ENCODE measurements at regions not wholly inside any gene's neighbourhood (a gene's known extent, or its start where the extent isn't known, plus 50 kb on each side); places are given as distances from the start of the nearest gene placed in this dataset.

DNA sequence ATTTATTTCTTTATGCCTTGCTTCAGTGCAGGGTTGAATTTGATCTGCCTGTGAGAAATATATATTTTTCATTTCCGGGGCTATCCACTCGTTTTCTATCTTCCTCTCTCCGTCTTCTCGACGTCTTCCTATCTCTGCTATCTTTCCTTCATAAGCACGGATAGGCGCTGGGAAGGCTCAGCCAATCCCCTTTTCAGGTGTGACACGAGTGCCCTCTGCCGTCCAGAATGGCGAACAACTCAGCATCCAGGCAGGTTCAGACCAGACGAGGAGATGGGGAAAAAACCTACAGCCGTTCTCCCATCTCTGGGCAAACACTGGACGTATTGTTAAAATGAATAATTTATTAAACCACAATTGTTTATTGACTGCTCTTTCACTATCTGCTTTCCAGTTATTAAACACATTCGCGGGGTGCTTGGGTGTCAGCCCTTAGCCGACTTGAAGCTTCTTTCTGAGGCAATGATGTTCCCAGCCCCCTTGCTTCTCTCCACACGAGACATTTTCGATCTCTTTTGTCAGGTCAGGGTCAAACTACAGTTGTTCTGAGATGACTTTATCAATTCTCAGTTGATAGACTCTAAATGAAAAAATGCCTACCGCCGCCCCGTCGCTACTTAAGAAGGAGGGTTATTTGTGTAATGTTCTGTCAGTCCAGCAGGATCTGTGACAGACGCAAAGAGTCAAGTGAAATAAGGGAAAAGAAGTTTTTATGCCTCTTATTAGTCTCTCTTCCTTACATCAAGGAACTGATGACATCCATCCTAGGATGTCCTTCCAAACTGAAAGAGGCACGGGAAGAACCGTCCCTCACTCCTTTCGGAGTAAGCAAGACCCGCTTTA is 96.3 kb upstream of the NOCT start:
- no peak for DNase-seq (ENCODE audit: low read depth)

DNA sequence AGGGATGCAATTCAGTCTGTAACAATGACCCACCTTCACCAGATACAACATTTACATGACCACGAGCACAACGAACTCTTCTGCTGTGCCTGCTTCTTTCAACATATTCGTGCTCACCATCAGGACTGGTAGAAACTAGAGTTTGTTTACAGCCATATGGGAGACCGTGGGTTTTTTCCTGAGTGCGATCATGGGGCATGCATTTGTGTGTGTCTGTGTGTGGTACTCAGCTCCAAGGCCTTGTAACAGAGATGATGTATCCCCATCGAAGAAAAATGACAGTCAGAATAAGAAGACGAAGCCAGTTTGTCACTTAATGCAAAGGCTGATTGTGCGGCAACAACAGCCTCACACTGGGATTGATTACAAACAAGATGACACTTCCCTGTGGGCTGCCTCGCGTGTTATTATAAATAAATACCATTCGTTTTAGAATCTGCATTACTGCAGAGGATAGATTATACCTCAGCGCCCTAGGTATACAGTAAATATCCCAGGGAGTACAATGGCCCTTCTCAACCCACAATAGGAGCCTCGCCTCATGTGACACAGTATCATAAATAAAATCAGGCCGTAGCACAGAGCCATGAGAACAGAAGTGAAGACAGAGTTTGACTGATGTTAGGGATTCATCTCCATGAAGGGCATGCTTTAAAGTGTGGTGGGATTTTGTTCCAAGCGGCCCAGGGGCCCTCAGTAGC is 97.3 kb upstream of the NOCT start:
- no peak for DNase-seq (ENCODE audit: low read depth)

DNA sequence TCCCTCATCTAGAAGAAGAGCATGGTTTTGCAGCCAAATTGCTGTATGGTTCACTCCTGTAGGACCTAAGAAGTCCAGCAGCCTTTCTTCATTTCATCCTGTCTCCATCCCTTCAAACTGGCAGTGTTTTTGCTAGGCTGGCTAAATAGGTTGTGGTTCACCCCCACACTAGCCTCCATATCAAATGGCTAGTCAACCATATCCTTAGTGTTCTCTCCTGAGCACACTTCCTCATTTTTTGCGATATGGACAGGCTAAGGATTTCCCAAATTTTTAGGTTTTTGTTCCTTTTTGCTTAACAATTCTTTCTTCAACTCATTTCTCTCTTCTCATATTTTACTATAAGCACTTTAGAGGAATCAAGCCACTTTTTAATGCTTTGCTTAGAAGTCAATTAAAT is 98.8 kb upstream of the NOCT start:
- no peak for DNase-seq (ENCODE audit: low read depth)

DNA sequence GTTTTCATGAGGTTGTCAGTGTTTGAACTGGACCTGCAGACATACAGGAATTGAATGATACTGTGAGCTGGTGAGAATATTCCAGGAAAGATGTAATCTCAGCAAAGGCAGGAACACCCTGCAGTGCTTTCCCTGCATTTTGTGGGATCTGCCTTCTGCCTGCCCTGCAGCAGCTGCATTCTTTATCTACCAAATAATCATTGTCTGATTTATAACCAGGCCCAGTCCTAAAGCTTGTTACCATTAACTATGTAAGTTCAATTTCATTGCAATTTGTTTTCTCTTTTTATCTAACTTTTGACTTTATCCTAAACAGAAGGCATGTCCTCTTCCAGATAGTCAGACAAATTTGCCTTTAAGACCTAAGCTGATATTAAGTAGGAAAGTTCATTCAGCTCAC is 99.8 kb upstream of the NOCT start:
- DNase-seq (ENCODE audit: low read depth), result no peak

DNA sequence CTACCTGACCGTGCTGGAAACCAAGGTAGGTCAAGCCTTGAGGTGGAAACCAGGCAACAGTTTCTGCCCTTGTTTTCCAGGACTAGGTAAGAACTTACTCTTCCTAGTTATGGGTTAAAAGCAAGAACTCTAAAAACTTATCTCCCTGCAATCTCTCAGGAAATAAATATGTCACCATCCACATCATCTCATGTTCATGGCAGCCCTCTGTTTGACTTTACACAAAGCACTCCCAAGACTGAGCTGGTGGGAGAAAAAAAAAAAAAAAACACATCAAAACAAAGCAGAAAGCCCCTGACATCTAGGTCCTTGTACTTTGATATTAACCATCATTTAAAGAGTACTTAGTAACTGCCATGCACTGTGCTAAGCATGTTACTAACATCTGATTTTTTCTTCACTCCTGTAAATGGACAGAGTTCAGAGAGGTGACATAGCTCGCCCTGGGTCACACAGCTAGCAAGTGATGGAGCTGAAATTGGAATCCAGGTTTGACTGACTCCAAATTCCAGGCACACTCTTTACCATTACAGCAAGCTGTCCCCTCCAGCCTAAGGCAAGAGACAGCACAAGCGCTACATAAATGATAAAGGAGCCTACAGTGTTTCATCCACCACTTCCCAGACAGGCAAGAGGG is 102.8 kb upstream of the NOCT start:
- no peak for DNase-seq (ENCODE audit: low read depth)

DNA sequence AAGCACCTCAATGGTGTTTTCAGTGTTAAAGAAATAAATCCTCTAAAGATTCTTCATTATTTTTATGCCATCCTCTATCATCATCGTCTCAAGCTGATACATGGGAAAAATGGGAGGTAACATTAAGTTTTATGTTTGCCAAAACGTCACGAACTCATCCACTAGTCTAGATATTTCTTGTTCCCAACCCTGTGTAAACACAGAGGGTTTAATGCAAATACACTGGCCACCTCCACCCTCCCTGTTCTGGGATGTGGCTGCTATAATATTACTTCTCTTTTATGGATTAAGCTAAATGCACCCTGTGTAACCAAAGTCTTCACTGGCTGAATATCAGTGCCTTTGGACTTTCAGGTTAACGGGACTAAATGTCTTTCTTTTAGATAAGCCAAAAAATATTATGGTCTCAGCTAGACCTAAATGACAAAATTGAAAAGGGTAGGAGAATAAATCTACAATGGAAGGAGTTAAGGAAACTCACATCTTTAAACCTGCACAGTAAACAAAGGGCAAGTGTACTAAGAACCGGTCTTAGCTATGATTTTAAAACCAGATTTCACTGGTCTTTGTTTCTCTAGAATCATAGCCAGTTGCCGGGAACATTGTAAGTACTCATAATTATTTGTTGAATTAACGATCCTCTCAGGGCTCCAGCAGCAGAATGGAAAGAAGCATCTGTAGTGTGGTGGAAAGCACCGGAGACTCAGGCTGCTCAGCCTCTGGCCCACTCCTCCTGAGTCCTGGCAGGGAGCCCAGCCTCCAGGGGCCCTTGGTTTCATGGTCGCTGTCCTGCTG is 103.5 kb upstream of the NOCT start:
- DNase-seq (ENCODE audit: low read depth), result no peak

DNA sequence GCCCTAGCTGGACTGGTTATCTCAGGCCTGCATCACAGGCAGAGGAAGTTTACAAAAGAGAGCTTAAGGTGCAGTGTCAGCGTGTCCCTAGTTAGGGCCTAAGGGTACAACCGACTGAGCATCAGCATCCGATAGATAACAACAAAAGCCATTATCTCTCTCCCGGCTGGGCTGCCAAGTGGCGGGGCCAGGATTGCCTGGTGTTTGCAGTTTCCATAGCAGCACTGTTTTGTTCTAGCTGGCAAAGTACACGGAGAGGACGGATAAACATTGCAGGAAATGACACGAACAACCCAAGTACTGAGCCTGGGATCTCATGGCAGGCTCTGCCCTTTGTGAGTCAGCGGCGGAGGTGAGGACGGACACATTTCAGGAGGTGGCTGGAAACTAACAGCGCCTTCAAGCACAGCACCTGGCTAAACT is 104.7 kb upstream of the NOCT start:
- DNase-seq (ENCODE audit: low read depth), result peak; percentile 64

DNA sequence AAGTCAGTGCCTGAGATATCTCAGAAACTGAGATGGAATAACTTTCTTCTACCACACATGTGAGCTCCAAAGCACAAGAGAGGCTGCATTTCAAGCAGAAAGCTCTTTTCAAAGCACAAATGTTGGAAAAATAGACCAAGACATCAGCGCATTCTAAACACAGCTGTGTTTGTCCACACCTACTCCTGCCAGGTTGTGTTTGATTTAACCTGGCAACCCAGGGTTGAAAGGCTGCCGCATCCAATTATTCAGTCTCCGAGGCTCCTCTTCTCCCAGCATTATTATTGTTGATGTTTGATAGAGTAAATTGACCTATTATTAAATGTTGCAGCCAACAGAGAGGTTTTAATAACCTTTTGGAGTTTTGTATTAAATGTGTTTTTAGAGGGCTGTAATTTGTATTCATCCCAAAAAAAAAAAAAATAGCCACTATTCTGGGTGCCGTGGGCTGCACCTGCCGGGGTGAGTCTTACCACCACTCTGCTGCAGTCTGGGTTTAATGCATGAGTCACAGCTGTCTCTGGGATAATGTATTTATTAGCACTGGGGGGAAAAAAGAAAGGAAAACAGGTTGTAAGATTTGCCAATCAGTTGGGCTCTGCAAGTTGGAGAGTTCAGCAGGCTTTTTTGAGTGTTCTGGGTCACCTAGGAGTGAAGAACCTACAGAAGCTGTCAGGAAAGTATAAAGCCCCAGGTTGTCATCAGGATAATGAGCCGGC is 105.2 kb upstream of the NOCT start:
- DNase-seq (ENCODE audit: low read depth), result no peak

DNA sequence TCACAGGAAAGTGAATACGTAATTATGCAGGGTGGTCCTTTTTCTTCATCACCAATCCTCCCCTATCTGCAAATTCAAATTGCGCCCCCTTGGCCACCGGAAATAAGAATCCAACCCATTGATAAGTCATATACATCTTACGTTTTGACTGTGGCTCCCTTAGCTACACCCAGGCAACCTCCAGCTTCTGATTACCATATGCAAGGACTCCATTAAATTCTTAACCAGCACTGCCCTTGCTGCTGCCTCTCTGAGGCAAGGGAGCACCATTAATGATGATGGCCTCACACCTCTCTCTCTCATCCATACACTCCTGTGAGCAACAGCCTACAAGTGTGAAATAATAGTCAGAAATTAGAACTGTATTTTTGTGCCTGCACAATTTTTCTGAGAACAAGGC is 106.0 kb upstream of the NOCT start:
- DNase-seq (ENCODE audit: low read depth), result no peak

DNA sequence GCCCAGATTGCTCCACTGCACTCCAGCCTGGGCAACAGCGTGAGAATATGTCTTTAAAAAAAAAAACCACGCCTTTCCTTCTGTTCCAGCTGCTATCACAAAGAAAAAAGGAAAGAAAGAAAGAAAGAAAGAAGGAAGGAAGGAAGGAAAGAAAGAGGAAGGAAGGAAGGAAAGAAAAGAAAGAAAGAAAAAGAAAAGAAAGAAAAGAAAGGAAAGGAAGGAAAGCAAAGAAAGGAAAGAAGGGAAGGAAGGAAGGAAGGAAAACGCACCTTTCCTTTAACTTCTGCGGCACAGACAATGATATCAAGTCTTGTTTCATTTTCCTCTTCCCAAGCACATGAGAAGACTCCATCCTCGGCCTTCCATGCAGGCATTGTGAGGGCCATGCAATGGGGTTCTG is 107.4 kb upstream of the NOCT start:
- DNase-seq (ENCODE audit: low read depth), result no peak

DNA sequence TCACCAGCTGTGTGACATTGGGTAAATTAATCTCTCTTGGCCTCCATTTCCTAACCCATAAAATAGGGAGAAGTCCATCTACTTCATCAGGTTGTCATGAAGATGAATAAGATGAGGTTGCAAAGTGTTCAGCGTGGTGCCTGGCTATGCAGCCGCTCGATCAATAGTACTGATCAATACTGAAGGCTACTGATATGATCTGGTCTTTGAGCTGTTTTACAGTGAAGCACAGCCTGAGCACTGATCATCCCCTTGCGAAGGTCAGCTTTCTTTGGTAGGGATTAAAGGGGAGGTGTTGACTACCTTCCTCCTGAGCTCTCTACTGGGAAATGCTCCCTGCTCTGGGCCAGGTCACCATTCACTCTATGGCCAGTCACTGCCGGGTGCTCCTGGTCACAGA is 108.4 kb upstream of the NOCT start:
- no peak for DNase-seq (ENCODE audit: low read depth)

DNA sequence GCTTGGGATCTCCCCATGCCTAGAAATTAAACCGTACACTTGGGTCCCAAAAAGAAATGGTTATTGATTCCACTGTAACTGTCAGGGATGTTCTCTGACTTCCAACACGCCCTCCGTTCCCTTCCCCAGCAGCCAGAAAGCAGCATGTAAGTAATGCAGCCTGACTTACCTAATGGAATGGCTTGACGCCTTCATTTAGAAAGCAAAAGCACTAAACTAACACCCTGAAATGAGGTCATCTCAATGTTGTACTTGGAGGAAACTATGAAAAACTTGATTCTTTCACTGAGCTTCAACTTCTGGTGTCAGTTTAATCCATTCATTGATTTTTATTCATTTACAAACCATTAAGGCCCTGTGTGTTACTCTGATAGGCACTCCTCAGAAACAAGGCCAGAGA is 110.8 kb upstream of the NOCT start:
- DNase-seq (ENCODE audit: low read depth), result no peak

DNA sequence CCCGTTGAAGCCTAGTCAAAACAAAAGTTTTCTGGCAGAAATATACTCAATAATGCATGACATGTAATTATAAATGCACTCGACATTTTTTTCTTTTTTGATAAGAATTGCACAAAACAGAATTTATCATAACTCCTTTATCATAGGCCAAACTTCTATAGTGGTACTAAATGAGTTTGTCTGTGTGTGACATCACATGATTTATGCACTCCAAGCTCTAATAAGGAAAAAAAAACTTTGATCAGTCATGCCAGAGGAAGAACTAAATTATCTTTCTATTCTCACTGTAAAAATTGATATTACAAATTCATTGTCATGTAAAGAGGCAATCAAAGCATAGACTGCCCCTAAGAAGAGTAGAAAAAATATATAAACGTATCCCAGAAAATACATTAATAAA is 112.4 kb upstream of the NOCT start:
- no peak for DNase-seq (ENCODE audit: low read depth)

DNA sequence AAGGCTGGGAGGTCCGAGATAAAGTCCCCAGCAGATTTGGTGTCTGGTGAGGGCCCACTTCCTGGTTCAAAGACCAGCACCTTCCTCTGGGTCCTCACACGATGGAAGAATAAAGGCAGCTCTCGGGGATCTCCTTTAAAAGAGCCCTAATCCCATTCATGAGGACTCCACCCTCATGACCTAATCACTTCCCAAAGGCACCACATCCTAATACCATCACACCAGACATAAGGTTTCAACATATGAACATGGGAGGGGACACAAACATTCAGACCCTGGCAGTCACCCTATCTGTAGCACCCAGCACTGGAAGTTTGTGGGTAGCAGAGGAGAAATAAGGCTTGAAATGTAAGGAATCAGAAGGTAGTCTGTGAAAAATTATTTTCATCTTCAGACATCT is 112.9 kb upstream of the NOCT start:
- DNase-seq (ENCODE audit: low read depth), result peak; percentile 39

DNA sequence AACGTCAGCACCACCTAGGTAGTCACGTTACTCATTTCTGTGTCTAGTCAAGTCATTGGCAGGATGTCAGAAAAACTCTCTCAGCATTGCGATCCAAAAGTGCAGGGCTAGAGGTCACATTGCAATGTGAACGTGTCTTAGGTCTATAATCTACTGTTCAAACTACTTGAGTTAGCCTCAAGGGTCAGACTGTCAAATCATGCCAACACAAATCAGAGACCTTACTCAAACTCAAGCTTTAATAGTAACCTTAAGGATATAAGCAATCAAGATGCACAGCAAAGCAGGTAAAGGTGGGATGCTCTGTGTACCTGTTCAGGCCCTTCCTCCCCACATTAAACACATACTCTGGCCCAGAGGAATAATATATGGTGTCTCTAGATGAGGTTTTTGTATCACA is 114.4 kb upstream of the NOCT start:
- no peak for DNase-seq (ENCODE audit: low read depth)

DNA sequence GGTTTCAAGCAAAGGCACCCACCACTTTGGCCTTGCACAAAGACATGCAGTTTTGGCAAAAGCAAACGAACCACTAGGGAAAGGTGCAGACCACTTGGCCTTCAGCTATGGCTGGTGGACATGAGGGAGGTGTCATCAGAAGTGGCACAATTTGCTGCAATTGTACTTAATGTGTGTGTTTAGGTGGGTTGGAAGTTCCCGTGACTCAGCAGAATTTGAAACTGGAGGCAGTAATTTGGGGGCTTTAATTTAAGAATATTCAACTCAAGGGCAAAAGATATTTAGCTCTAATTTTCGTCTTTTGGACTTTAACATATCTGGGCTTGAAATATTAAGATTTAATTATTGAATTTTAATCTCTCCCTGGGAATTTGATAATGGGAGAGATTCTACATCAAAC is 115.6 kb upstream of the NOCT start:
- no peak for DNase-seq (ENCODE audit: low read depth)

DNA sequence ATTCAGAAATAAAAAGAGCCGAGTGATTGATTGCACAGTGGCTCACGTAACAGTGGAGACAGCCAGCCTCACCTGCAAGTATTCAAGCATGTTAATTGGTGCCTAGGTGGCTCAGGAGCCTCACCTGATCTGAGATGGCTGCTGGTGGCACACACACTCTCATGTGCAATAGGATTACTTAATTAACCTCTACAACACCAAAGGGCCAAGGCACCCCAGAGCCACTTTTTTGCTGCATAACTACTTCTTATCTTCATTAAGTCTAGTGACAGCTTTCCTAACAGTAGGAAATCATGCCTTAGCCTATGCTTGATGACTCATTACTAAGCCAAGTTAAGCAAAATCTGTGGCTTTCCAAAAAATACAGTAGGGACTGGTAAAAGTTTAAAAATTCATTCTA is 117.3 kb upstream of the NOCT start:
- no peak for DNase-seq (ENCODE audit: low read depth)

DNA sequence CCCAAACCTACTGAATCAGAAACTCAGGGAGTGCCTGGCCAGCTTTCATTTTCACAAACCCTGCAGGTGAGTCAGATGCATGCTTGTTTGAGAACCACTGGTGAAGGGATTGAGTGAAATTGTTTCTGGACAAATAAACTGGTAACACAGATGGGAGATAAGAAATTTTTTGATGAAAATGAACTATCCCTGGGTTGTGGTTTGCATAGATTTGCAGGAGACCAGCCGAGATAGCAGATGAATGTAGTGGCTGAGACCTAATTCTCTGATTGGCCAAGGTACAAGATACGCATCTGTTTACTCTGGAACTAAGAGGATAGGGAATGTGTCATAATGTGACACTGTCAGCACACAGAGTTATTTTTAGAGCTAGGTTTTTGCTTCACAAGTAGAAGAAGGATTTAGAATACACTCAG is 117.8 kb upstream of the NOCT start:
- no peak for DNase-seq (ENCODE audit: low read depth)

DNA sequence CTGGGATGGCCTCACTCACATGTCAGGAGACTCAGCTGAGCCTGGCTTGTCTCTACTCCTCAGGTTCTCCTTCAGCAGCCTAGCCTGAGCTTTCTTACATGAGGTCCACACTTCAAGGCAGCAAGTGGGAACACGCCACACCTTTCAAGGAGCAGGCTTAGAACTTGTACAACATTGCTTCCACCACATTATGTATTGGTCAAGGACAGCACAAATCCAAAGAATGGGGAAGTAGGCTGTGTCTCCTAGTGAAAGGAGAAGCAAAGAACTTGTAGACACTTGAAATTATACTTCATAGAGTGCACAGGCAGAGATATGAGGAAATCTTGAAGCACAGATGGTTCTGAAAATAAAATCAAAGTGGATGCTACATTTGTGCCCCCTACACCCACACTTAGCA is 120.9 kb upstream of the NOCT start:
- no peak for DNase-seq (ENCODE audit: low read depth)

DNA sequence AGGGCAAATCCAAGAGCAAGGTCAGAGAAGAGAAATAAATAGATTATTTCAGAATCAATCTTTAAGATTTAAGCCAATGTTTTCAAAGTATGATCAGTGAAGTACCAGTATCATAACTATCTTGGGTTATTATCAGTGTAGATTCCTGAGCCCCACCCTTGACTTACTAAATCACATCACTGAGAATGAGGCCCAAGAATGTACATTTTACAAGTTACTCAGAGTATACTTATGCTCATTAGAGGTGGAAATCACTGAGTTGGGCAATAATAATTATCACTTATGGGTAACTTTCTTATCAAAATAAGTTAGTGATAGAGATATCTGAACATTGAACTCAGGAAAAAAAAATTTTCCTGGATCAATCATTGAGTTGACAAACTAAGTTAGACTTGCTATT is 121.6 kb upstream of the NOCT start:
- DNase-seq (ENCODE audit: low read depth), result no peak

DNA sequence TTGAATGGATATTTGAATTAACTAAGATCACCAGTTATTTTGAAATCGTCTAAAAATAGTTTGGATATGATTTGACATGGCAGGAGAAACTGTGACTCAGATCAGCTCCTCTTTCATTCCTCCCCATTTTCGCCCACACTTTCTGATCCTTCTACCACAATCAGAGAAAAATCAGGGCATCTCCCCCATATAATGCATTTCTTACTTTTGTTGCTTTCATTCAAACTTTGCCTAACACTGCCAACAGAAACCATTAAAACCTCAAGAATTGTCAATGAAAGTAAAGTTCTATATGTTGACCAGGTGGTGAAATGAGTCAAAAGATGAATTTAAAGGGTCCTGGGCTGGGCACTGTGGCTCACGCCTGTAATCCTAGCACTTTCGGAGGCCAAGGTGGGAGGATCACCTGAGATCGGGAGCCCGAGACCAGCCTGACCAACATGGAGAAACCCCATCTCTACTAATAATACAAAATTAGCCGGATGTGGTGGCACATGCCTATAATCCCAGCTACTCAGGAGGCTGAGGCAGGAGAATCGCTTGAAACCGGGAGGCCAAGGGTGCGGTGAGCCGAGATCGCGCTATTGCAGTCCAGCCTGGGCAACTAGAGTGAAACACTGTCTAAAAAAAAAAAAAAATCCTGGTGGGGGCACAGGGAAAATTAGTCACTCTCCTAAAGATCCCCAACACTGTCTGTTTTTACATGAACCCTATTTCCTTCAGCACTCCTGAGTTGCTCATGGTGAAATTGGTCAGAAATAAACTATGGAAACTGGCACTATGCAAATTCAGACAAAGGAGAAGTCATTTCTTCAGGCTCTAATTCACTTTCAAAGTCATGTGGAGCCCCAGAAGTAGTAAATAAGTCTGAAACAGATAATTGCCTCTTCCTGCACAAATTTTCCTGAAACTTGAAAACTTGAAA is 122.8 kb upstream of the NOCT start:
- DNase-seq (ENCODE audit: low read depth), result no peak
